ENCODE measurements at regions not wholly inside any gene's neighbourhood (a gene's known extent, or its start where the extent isn't known, plus 50 kb on each side); places are given as distances from the start of the nearest gene placed in this dataset.

- Mint-ChIP-seq H3K27ac (ENCODE audit: unreplicated experiment) (no peak overlapping the region), H3K4me1 (ENCODE audit: unreplicated experiment) (peaks cover 15% of the 10 kb centered on the region), H3K9me3 (ENCODE audit: unreplicated experiment) (peaks cover 5% of the 10 kb centered on the region), H3K36me3 (ENCODE audit: unreplicated experiment) (no peaks in the 10 kb centered on the region), H3K27me3 (ENCODE audit: unreplicated experiment) (peaks cover 13% of the 10 kb centered on the region), H3K4me3 (ENCODE audit: unreplicated experiment) (no peak overlapping the region)
- no peak for TF ChIP-seq CTCF (IDR thresholded peaks at IDR 0.05)
- no peak for DNase-seq (ENCODE audit: extremely low spot score, unreplicated experiment)
Measured at GRCh38 chr9:121601194-121601593, 50.2 kb upstream of the DAB2IP start.
